Dedifferentiated amniotic fluid mesenchymal stem cell (primary cell): ENCODE measurements at regions not wholly inside any gene's neighbourhood (a gene's known extent, or its start where the extent isn't known, plus 50 kb on each side); places are given as distances from the start of the nearest gene placed in this dataset.
"Not testable (repeated sequence)": the region's sequence is repeated elsewhere in the genome, so short reads cannot be mapped to it uniquely, and the experiment has no call there.

Experiments
- DNase-seq: peaks from one replicate; pipeline ENCODE4 v3.0.0-alpha.2; 2016; ENCODE audit errors: extremely low spot score

- DNase-seq = no peak
Observed at GRCh38 chr2:81389203-81389602, 1084.7 kb upstream of the LRRTM1 start.

- DNase-seq = no peak
Observed at GRCh38 chr2:81363800-81364199, 1059.2 kb upstream of the LRRTM1 start.

GRCh38 chr2:81362468-81362867, 1057.9 kb upstream of the LRRTM1 start:
- DNase-seq = not testable (repeated sequence)

- DNase-seq = no peak
Observed at GRCh38 chr2:81355436-81355835, 1050.9 kb upstream of the LRRTM1 start.

GRCh38 chr2:81334046-81334445, 1029.5 kb upstream of the LRRTM1 start:
- no peak for DNase-seq

- no peak for DNase-seq
Observed at GRCh38 chr2:81328968-81329367, 1024.4 kb upstream of the LRRTM1 start.

GRCh38 chr2:81327911-81328310, 1023.4 kb upstream of the LRRTM1 start:
- no peak for DNase-seq

GRCh38 chr2:81324046-81324445, 1019.5 kb upstream of the LRRTM1 start:
- no peak for DNase-seq

- DNase-seq = peak; percentile 13
Observed at GRCh38 chr2:81304154-81304830, 999.7 kb upstream of the LRRTM1 start.

GRCh38 chr2:81303321-81303720, 998.8 kb upstream of the LRRTM1 start:
- DNase-seq = no peak

GRCh38 chr2:81299841-81300240, 995.3 kb upstream of the LRRTM1 start:
- no peak for DNase-seq

GRCh38 chr2:81290846-81291245, 986.3 kb upstream of the LRRTM1 start:
- no peak for DNase-seq

GRCh38 chr2:81283081-81283480, 978.5 kb upstream of the LRRTM1 start:
- no peak for DNase-seq

GRCh38 chr2:81282151-81282769, 977.7 kb upstream of the LRRTM1 start:
- no peak for DNase-seq

GRCh38 chr2:81276595-81276994, 972.0 kb upstream of the LRRTM1 start:
- no peak for DNase-seq

- DNase-seq = no peak
Observed at GRCh38 chr2:81266106-81266505, 961.6 kb upstream of the LRRTM1 start.

GRCh38 chr2:81263989-81264388, 959.4 kb upstream of the LRRTM1 start:
- DNase-seq = no peak

GRCh38 chr2:81260320-81260719, 955.8 kb upstream of the LRRTM1 start:
- no peak for DNase-seq

- DNase-seq = no peak
Observed at GRCh38 chr2:81250270-81250669, 945.7 kb upstream of the LRRTM1 start.

- no peak for DNase-seq
Observed at GRCh38 chr2:81249152-81249551, 944.6 kb upstream of the LRRTM1 start.

- no peak for DNase-seq
Observed at GRCh38 chr2:81247648-81248047, 943.1 kb upstream of the LRRTM1 start.

GRCh38 chr2:81242501-81242900, 937.9 kb upstream of the LRRTM1 start:
- DNase-seq = no peak

GRCh38 chr2:81238462-81238861, 933.9 kb upstream of the LRRTM1 start:
- DNase-seq = no peak

- no peak for DNase-seq
Observed at GRCh38 chr2:81235601-81236000, 931.0 kb upstream of the LRRTM1 start.
